SK-N-SH (cell line): ENCODE measurements at regions not wholly inside any gene's neighbourhood (a gene's known extent, or its start where the extent isn't known, plus 50 kb on each side); places are given as distances from the start of the nearest gene placed in this dataset.
"Not testable (repeated sequence)": the region's sequence is repeated elsewhere in the genome, so short reads cannot be mapped to it uniquely, and the experiment has no call there.

ENCODE experiments used
- EP300 ChIP-seq, 2 experiments: IDR thresholded peaks; 2 replicates each; pipeline versions ENCODE4 v1.4.0 to v1.6.1; 2012; ENCODE audit warnings: borderline replicate concordance in 1 of 2, low read depth in 1 of 2, low read length in 1 of 2
- FOXJ3 ChIP-seq: sonication (generic); formaldehyde crosslinking; IDR thresholded peaks from 2 replicates; pipeline ENCODE4 v1.5.1; 2020; ENCODE audit warnings: mild to moderate bottlenecking, missing genetic modification reagents
- FOXM1 ChIP-seq: IDR thresholded peaks from 2 replicates; pipeline ENCODE4 v1.4.0; 2012; ENCODE audit warnings: low read depth, mild to moderate bottlenecking
- IRF3 ChIP-seq: fragments of 150-350 bp; IDR thresholded peaks from 2 replicates; pipeline ENCODE4 v1.6.1; 2016; ENCODE audit warnings: mild to moderate bottlenecking, low read depth, low read length
- MAX ChIP-seq: IDR thresholded peaks from 2 replicates; pipeline ENCODE4 v1.4.0; 2012; ENCODE audit warnings: low read depth
- POLR2AphosphoS5 ChIP-seq: IDR thresholded peaks from 2 replicates; pipeline ENCODE4 v1.6.1; 2012; ENCODE audit warnings: low read depth, low read length
- RAD21 ChIP-seq: IDR thresholded peaks from 2 replicates; pipeline ENCODE4 v1.6.1; 2012; ENCODE audit warnings: mild to moderate bottlenecking, low read length
- RFX5 ChIP-seq: IDR thresholded peaks from 2 replicates; pipeline ENCODE4 v1.6.1; 2012; ENCODE audit warnings: mild to moderate bottlenecking, improper control_type of control experiment, low read length
- RXRA ChIP-seq: IDR thresholded peaks from 2 replicates; pipeline ENCODE4 v1.4.0; 2012; ENCODE audit warnings: low read depth, mild to moderate bottlenecking, borderline replicate concordance
- SIN3A ChIP-seq: IDR thresholded peaks from 2 replicates; pipeline ENCODE4 v1.6.1; 2012; ENCODE audit warnings: low read depth, mild to moderate bottlenecking, low read length, moderate library complexity, borderline replicate concordance
- SMC3 ChIP-seq: IDR thresholded peaks from 2 replicates; pipeline ENCODE4 v1.6.1; 2012; ENCODE audit warnings: low read depth, low read length, improper control_type of control experiment
- YY1 ChIP-seq: IDR thresholded peaks from 2 replicates; pipeline ENCODE4 v1.4.0; 2012; ENCODE audit warnings: low read depth, mild to moderate bottlenecking
- TF ChIP-seq, protein P1 (sequence below): fragments of 200-600 bp; sonication (generic); IDR thresholded peaks from 2 replicates; pipeline ENCODE4 v1.6.1; 2017; ENCODE audit warnings: antibody characterized with exemption, mild to moderate bottlenecking, moderate library complexity
- TF ChIP-seq, protein P2 (sequence below): fragments of 150-350 bp; IDR thresholded peaks from 2 replicates; pipeline ENCODE4 v1.6.1; 2017; ENCODE audit warnings: antibody characterized with exemption, low read length, low read depth, borderline replicate concordance

GRCh38 chr21:14013623-14014498, 196.9 kb downstream of the LIPI start:
- TF ChIP-seq, protein P1, sequence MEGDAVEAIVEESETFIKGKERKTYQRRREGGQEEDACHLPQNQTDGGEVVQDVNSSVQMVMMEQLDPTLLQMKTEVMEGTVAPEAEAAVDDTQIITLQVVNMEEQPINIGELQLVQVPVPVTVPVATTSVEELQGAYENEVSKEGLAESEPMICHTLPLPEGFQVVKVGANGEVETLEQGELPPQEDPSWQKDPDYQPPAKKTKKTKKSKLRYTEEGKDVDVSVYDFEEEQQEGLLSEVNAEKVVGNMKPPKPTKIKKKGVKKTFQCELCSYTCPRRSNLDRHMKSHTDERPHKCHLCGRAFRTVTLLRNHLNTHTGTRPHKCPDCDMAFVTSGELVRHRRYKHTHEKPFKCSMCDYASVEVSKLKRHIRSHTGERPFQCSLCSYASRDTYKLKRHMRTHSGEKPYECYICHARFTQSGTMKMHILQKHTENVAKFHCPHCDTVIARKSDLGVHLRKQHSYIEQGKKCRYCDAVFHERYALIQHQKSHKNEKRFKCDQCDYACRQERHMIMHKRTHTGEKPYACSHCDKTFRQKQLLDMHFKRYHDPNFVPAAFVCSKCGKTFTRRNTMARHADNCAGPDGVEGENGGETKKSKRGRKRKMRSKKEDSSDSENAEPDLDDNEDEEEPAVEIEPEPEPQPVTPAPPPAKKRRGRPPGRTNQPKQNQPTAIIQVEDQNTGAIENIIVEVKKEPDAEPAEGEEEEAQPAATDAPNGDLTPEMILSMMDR, result not testable (repeated sequence)
- TF ChIP-seq, protein P2, sequence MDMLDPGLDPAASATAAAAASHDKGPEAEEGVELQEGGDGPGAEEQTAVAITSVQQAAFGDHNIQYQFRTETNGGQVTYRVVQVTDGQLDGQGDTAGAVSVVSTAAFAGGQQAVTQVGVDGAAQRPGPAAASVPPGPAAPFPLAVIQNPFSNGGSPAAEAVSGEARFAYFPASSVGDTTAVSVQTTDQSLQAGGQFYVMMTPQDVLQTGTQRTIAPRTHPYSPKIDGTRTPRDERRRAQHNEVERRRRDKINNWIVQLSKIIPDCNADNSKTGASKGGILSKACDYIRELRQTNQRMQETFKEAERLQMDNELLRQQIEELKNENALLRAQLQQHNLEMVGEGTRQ, result not testable (repeated sequence)
- TF ChIP-seq YY1; POLR2AphosphoS5; SIN3A; EP300 (IDR thresholded peaks at IDR 0.05; ENCODE audit: borderline replicate concordance in 1 of 2, low read depth in 1 of 2, low read length in 1 of 2); FOXJ3 (CRISPR knock-in tag); RFX5; SMC3; RXRA; FOXM1; IRF3; RAD21; MAX: not testable (repeated sequence)
